Activated CD4-positive, alpha-beta memory T cell treated with anti-CD3 and anti-CD28 coated beads, Interleukin-2, amount 10 ng/mL, durations not matched to agents 7 days and 5 days (primary cell): ENCODE measurements at regions not wholly inside any gene's neighbourhood (a gene's known extent, or its start where the extent isn't known, plus 50 kb on each side); places are given as distances from the start of the nearest gene placed in this dataset.
"Not testable (repeated sequence)": the region's sequence is repeated elsewhere in the genome, so short reads cannot be mapped to it uniquely, and the experiment has no call there.

Experiments
- CTCF ChIA-PET: fragments of 350-600 bp; sonication (Branson Sonifier 250); formaldehyde crosslinking; loops from one replicate; lab custom pipeline; 2021; ENCODE audit warnings: antibody characterized with exemption, inconsistent platforms; lab: Charles Lee
- POLR2A ChIA-PET: fragments of 350-600 bp; sonication (Branson Sonifier 250); formaldehyde crosslinking; loops from one replicate; lab custom pipeline; 2021; ENCODE audit warnings: antibody characterized with exemption; lab: Charles Lee
- DNase-seq: peaks from one replicate; pipeline ENCODE4 v3.0.0-alpha.2; 2020
- H3K27ac Mint-ChIP-seq: one replicate; pipeline ENCODE4 v1.8.0; 2021; ENCODE audit warnings: mild to moderate bottlenecking, mixed read lengths
- H3K27me3 Mint-ChIP-seq: one replicate; pipeline ENCODE4 v1.8.0; 2021; ENCODE audit warnings: mixed read lengths
- H3K36me3 Mint-ChIP-seq: one replicate; pipeline ENCODE4 v1.8.0; 2021; ENCODE audit warnings: low read depth, mixed read lengths
- H3K4me1 Mint-ChIP-seq: one replicate; pipeline ENCODE4 v1.8.0; 2021; ENCODE audit warnings: mixed read lengths
- H3K4me3 Mint-ChIP-seq: one replicate; pipeline ENCODE4 v1.8.0; 2021; ENCODE audit warnings: mild to moderate bottlenecking, mixed read lengths
- H3K9me3 Mint-ChIP-seq: one replicate; pipeline ENCODE4 v1.8.0; 2021; ENCODE audit warnings: mixed read lengths

DNA sequence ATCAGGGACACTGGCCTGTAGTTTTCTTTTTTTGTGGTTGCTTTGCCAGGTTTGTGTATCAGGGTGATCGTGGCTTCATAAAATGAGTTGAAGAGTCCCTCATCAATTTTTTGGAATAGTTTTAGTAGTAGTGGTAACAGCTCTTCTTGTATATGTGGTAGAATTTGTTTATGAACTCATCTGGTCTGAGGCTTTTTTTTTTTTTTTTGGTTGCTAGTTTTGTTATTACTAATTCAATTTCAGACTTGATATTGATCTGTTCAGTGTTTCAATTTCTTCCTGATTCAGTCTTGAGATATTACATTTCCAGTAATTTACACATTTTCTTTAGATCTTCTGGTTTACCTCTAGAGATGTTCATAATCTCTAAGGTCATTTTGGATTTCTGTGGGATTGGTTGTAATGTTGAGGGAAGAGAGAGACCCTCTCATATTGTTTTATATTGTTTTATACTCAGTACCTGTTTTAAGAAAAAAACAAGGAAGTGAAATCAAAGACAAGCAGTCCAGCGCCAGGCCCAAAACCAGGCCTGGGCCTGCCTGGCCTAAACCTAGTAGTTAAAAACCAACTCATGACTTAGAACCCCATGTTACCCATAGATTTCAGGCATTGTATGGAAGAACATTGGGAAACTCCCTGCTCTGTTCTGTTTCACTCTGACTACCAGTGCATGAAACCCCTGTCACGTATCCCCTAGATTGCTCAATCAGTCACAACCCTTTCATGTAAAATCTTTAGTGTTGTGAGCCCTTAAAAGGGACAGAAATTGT lies 836.7 kb upstream of the NDST4 start:
- H3K27ac Mint-ChIP-seq, H3K9me3 Mint-ChIP-seq, CTCF ChIA-PET, POLR2A ChIA-PET, H3K27me3 Mint-ChIP-seq, DNase-seq, H3K4me3 Mint-ChIP-seq, H3K36me3 Mint-ChIP-seq: not testable (repeated sequence)
- peaks cover 14% of the 10 kb centered on the region for H3K4me1 Mint-ChIP-seq

DNA sequence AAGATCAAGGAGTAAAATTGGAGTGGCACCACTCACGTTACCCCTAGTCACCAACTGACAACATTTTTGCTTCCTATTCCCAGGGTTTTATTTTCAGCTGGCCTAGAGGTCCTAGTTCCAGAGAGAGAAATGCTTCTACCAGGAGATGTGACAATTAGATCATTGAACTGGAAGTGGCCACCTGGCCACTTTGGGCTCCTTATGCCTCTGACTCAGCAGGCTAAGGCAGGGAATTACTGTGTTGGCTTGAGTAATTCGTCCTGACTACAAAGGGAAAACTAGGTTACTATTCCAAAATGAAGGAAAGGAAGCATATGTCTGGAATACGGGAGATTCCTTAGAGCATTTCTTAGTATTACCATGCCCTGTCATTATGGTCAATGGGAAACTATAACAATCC lies 831.6 kb upstream of the NDST4 start:
- DNase-seq: no peak
- H3K27ac Mint-ChIP-seq: no peak overlapping the region
- no peaks in the 10 kb centered on the region for H3K36me3 Mint-ChIP-seq
- H3K27me3 Mint-ChIP-seq: no peaks in the 10 kb centered on the region
- ChIA-PET POLR2A (no interaction called here), CTCF (no interaction called here)
- peaks cover 9% of the 10 kb centered on the region for H3K4me1 Mint-ChIP-seq
- H3K4me3 Mint-ChIP-seq: no peak overlapping the region
- H3K9me3 Mint-ChIP-seq: no peaks in the 10 kb centered on the region

DNA sequence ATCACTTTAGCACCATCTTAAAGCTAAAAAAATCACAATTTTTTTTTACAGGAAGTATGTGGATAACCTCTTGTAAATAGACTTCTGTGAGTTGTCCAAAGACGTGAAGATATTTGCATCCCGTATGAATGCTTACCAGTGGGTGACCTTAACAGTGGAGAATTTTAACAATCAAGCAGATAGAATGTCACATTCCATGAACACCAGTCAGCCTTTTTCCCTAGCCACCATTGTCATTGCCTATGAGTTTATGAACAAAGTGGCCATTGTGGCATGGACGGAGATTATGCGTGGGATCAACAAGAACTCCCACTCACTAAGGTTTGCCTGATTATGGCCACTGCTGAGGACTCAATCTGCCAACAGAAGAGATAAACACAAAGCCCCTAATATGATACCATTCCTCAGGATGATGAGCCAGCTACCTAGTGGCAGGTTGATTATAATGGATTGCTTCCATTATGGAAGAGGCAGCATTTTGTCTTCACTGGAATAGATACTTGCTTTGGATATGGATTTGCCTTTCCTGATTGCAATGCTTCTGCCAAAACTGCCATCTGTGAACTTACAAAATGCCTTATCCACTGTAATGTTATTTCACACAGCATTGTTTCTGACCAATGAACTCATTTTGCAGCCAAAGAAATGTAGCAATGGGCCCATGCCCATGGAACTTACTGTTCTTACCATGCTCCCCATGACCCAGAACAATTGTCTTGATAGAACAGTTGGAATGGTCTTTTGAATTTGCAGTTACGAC lies 830.9 kb upstream of the NDST4 start:
- no peaks in the 10 kb centered on the region for H3K36me3 Mint-ChIP-seq
- H3K9me3 Mint-ChIP-seq: no peaks in the 10 kb centered on the region
- no peak overlapping the region for H3K4me3 Mint-ChIP-seq
- POLR2A ChIA-PET: no interaction called here
- peaks cover 2% of the 10 kb centered on the region for H3K4me1 Mint-ChIP-seq
- no peaks in the 10 kb centered on the region for H3K27me3 Mint-ChIP-seq
- CTCF ChIA-PET: no interaction called here
- DNase-seq: no peak
- H3K27ac Mint-ChIP-seq: no peak overlapping the region

DNA sequence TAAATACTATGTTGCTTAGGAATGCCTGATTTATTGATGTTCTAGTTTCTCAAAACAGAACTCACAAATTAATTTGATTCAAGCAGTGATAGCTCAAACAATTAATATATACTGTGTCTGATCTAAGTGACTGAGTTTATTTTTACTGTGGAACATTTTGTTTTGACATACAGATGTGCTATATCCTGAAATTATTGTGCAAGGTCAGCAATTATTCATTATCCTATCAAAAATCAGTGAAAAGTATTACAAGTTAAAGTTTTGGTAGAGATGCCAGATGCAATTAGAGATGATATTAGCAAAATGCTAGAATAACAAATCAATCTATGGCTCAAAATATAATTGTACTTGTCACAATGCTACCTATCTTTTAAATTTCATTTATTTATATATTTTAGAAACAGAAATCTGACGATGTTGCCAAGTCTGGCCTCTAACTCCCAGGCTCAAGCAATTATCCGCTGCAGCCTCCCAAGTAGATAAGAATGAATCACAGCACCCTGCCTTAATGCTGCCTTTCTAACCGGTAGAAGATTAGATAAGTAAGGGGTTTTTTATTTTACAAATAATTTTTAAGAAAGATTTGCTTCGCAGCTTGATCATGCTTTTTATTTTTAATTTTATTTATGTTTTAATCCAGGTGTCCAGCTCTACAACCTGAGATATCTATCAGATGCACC lies 825.5 kb upstream of the NDST4 start:
- POLR2A ChIA-PET: no interaction called here
- Mint-ChIP-seq H3K36me3 (no peaks in the 10 kb centered on the region), H3K9me3 (no peaks in the 10 kb centered on the region), H3K27me3 (no peaks in the 10 kb centered on the region), H3K4me3 (no peak overlapping the region), H3K4me1 (no peaks in the 10 kb centered on the region), H3K27ac (no peak overlapping the region)
- CTCF ChIA-PET: no interaction called here
- no peak for DNase-seq

DNA sequence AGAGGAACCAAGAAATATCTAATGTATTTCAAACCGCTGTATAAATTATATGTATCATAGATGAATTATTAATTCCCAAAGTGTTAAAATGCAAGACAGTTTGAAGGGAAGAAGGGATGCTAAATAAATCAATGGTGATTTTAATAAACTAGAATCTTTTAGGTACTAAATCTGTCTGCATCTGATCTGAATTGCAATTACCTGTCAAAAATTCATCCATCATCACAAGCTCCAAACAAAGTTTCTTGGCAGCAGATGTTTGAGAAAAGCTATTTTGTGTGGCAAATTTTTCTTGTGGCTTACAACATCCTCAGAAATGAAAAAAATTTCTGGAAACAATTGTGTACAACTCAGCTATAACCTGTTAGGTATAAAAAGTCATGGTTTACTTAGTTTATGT lies 816.0 kb upstream of the NDST4 start:
- H3K9me3 Mint-ChIP-seq: no peaks in the 10 kb centered on the region
- no peaks in the 10 kb centered on the region for H3K4me1 Mint-ChIP-seq
- H3K27ac Mint-ChIP-seq: no peak overlapping the region
- H3K4me3 Mint-ChIP-seq: no peak overlapping the region
- ChIA-PET CTCF (no interaction called here), POLR2A (no interaction called here)
- no peak for DNase-seq
- no peaks in the 10 kb centered on the region for H3K27me3 Mint-ChIP-seq
- no peaks in the 10 kb centered on the region for H3K36me3 Mint-ChIP-seq

DNA sequence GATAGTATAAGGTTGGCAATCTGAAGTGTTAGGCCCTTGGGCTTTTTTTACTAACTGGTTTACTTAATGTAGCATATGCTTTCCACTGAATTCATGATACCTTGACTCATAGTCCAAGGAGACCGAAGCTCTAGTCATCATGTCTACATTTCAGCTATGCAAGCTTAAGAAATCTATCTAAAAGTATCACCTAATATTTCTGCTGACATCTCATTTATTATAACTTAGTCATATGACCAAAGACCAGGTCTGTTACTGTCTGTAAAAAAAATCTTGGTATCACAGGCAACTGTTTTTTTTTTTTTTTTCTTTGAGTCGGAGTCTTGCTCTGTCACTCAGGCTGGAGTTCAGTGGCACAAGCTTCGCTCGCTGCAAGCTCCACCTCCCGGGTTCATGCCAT lies 814.0 kb upstream of the NDST4 start:
- no peak overlapping the region for H3K27ac Mint-ChIP-seq

DNA sequence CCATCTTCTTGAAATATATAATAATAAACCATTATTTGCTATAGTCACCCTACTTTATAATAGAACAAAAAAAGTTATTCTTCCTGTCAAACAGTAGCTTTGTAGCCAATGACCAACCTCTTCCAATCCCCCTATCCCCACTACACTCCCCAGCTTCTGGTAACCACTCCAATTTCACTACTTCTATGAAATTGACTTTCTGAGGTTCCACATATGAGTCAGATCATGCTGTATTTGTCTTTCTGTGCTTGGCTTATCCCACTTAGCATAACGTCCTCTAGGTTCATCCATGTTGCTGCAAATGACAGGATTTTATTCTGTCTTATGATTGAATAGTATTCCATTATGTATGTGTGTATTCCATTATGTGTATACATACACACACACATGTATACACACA lies 809.7 kb upstream of the NDST4 start:
- H3K4me1 Mint-ChIP-seq: no peaks in the 10 kb centered on the region
- peaks cover 2% of the 10 kb centered on the region for H3K9me3 Mint-ChIP-seq
- H3K4me3 Mint-ChIP-seq: no peak overlapping the region
- ChIA-PET POLR2A (no interaction called here), CTCF (no interaction called here)
- H3K27ac Mint-ChIP-seq: no peak overlapping the region
- no peaks in the 10 kb centered on the region for H3K27me3 Mint-ChIP-seq
- no peak for DNase-seq
- no peaks in the 10 kb centered on the region for H3K36me3 Mint-ChIP-seq

More for the DNA sequence above, 814.0 kb upstream of the NDST4 start:
- Mint-ChIP-seq H3K4me3 (no peak overlapping the region), H3K36me3 (no peaks in the 10 kb centered on the region), H3K4me1 (no peaks in the 10 kb centered on the region), H3K9me3 (no peaks in the 10 kb centered on the region), H3K27me3 (no peaks in the 10 kb centered on the region)
- ChIA-PET CTCF (no interaction called here), POLR2A (no interaction called here)
- DNase-seq: no peak

DNA sequence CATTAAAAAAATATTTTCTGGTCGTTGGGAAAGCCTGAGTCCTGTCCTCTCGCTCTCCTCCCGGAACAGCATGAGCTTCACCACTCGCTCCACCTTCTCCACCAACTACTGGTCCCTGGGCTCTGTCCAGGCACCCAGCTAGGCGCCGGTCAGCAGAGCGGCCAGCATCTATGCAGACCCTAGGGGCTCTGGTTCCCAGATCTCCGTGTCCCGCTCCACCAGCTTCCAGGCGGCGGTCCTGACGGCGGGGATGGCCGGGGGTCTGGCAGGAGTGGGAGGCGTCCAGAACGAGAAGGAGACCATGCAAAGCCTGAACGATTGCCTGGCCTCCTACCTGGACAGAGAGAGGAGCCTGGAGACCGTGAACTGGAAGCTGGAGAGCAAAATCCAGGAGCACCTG lies 807.2 kb upstream of the NDST4 start:
- DNase-seq: no peak
- Mint-ChIP-seq H3K9me3 (peaks cover 5% of the 10 kb centered on the region), H3K36me3 (no peaks in the 10 kb centered on the region), H3K4me1 (no peaks in the 10 kb centered on the region), H3K27me3 (no peaks in the 10 kb centered on the region), H3K4me3 (no peak overlapping the region), H3K27ac (no peak overlapping the region)
- CTCF ChIA-PET: no interaction called here
- POLR2A ChIA-PET: no interaction called here

DNA sequence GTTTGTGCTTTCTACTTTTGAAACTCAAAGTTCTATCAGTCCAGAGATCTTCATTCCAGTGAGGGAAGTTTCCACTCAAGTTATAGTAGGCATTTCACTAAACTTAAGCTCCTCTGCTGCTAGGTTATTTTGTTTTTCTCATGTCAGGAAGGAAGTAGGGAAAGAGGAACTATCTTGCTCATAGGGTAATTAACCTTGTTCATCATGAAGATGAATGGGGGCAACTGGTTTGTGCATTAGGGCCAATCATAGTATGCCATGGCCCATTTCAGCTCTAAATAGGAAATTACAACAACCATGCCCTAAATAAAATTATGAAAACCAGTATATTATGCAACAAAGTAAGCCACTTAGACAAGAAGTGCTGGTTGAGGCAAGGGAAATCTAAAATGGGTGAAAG lies 804.7 kb upstream of the NDST4 start:
- Mint-ChIP-seq H3K27ac (no peak overlapping the region), H3K36me3 (no peaks in the 10 kb centered on the region), H3K4me3 (no peak overlapping the region), H3K9me3 (peaks cover 5% of the 10 kb centered on the region), H3K4me1 (no peaks in the 10 kb centered on the region), H3K27me3 (no peaks in the 10 kb centered on the region)
- ChIA-PET CTCF (no interaction called here), POLR2A (no interaction called here)
- no peak for DNase-seq

DNA sequence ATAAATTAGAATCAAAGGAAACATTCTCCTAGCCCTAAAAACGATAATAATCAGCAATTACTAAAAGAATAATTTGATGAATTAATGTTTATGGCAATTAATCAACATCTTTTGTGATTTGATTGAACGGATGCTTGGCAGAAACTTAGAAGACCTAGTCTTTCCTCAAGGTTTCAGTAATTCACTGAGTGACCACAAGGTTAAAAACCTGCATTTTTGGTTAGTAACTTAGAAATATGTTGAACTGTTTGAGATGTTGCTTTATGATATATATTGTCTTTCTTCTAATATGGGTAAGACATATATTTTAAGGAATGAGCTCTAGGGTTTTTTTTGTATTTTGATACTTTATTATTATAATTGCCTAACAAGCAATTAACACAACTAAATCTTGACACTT lies 793.0 kb upstream of the NDST4 start:
- CTCF ChIA-PET: no interaction called here
- Mint-ChIP-seq H3K4me3 (no peak overlapping the region), H3K4me1 (no peaks in the 10 kb centered on the region), H3K36me3 (no peaks in the 10 kb centered on the region), H3K27me3 (no peaks in the 10 kb centered on the region), H3K27ac (no peak overlapping the region), H3K9me3 (peaks cover 7% of the 10 kb centered on the region)
- no peak for DNase-seq
- POLR2A ChIA-PET: no interaction called here

DNA sequence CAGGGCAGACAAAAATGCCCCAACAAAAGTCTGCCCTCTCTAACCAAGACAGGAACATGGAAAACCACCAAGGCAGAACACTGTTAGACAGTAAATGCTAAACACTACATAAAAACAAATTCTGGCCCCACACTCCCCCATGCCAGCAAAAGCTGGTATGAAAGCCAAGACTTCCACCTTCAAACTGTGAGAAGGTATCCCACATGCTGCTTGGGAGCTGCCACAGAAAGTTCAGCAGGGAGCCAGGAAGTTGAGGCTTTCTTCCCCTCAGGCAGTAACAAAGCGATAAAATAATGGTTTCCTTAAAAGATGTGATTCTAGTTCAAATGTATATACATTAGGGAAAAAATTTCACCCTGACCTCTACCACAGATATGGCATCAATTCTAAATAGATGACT lies 770.4 kb upstream of the NDST4 start:
- H3K36me3 Mint-ChIP-seq: no peaks in the 10 kb centered on the region
- H3K9me3 Mint-ChIP-seq: no peaks in the 10 kb centered on the region
- no peak overlapping the region for H3K27ac Mint-ChIP-seq
- no peaks in the 10 kb centered on the region for H3K27me3 Mint-ChIP-seq
- ChIA-PET POLR2A (no interaction called here), CTCF (no interaction called here)
- no peak overlapping the region for H3K4me3 Mint-ChIP-seq
- no peak for DNase-seq
- H3K4me1 Mint-ChIP-seq: no peaks in the 10 kb centered on the region

DNA sequence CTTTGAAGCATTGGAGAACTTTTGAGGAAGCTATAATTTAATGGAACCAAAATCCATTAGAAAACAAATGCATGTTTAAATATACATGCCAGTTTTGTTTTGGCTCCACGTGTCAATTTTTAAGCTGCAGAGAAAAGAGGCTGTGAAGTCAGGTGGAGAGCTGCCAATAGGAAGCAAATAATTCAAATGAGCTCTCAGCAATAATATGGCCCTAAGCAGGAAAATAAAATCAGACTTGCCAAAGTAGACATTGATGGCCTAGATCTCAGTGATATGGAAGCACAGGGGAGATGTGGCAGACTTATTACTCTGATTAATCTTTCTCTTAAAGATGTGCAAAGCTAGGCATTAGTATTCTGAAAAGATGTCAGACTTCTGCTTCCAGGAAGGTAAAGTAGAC lies 769.8 kb upstream of the NDST4 start:
- ChIA-PET POLR2A (no interaction called here), CTCF (no interaction called here)
- no peak overlapping the region for H3K4me3 Mint-ChIP-seq
- no peak for DNase-seq
- no peaks in the 10 kb centered on the region for H3K27me3 Mint-ChIP-seq
- no peak overlapping the region for H3K27ac Mint-ChIP-seq
- no peaks in the 10 kb centered on the region for H3K36me3 Mint-ChIP-seq
- no peaks in the 10 kb centered on the region for H3K4me1 Mint-ChIP-seq
- H3K9me3 Mint-ChIP-seq: no peaks in the 10 kb centered on the region

DNA sequence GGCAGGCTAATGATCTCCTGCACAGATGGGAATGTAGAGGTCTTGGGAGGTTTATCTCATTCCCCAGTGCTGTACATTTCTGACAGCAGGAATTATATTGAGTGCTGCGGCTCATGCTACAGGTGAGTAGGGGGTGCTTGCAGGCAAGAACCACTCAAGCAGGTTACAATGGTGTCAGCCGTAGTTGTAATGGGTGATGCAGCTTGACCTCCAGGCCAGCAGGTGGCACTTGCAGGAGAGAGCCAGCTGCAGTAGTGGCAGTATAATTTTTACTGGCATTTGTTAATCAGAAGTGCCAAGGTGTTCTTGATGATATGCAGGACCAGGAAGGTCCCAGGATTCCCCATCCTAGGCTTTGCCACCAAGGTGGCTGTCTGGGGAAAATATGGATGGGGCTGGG lies 759.6 kb upstream of the NDST4 start:
- ChIA-PET POLR2A (no interaction called here), CTCF (no interaction called here)
- no peak for DNase-seq
- no peaks in the 10 kb centered on the region for H3K36me3 Mint-ChIP-seq
- H3K4me3 Mint-ChIP-seq: no peak overlapping the region
- H3K4me1 Mint-ChIP-seq: no peaks in the 10 kb centered on the region
- H3K9me3 Mint-ChIP-seq: peaks cover 2% of the 10 kb centered on the region
- H3K27ac Mint-ChIP-seq: no peak overlapping the region
- no peaks in the 10 kb centered on the region for H3K27me3 Mint-ChIP-seq
